CD4-positive, alpha-beta T cell treated with Interleukin-15 for 4 hours (primary cell): ENCODE measurements at regions not wholly inside any gene's neighbourhood (a gene's known extent, or its start where the extent isn't known, plus 50 kb on each side); places are given as distances from the start of the nearest gene placed in this dataset.
"Not testable (repeated sequence)": the region's sequence is repeated elsewhere in the genome, so short reads cannot be mapped to it uniquely, and the experiment has no call there.

Source experiments
- DNase-seq: peaks from one replicate; pipeline ENCODE4 v3.0.0-alpha.2; 2020; ENCODE audit warnings: low spot score

- DNase-seq = no peak
These were observed 410.1 kb downstream of the AGTPBP1 start for GRCh38 chr9:85331626-85332025.

DNA sequence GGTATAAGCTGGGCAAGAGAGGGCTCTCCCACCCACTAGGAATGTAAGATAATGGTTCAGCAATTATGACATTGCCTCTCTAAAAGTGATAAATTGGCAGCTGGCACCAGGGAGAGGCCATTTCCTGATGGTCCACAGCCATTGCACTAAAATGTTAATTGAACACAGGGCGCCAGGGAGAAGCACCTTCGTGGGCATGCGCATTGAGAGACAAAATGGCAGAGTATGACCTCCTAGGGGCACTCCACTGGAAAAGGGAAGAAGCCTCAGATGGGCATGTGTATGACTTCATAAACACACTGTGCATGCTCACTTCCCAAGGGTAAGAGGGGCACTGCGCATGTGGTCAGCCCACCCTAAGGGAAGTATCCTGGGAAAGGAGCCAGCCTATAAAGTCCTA is 419.2 kb downstream of the AGTPBP1 start:
- DNase-seq = no peak

- DNase-seq = no peak
These were observed 420.2 kb downstream of the AGTPBP1 start for GRCh38 chr9:85321561-85321960.

- no peak for DNase-seq
These were observed 421.7 kb downstream of the AGTPBP1 start for GRCh38 chr9:85319936-85320656.

DNA sequence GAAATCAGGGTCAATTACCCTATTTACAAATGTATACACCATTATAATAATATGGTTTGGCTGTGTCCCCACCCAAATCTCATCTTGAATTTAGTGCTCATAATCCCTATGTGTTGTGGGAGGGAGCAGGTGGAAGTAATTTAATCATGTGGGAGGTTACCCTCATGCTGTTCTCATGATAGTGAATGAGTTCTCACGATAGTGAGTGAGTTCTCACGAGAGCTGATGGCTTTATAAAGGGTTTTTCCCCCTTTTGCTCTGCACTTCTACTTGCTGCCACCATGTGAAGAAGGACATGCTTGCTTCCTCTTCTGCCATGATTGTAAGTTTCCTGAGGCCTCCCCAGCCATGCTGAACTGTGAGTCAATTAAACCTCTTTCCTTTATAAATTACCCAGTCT is 426.2 kb downstream of the AGTPBP1 start:
- not testable (repeated sequence) for DNase-seq

- DNase-seq = no peak
These were observed 431.2 kb downstream of the AGTPBP1 start for GRCh38 chr9:85310573-85310972.

GRCh38 chr9:85303757-85304134 is 438.0 kb downstream of the AGTPBP1 start:
- no peak for DNase-seq

DNA sequence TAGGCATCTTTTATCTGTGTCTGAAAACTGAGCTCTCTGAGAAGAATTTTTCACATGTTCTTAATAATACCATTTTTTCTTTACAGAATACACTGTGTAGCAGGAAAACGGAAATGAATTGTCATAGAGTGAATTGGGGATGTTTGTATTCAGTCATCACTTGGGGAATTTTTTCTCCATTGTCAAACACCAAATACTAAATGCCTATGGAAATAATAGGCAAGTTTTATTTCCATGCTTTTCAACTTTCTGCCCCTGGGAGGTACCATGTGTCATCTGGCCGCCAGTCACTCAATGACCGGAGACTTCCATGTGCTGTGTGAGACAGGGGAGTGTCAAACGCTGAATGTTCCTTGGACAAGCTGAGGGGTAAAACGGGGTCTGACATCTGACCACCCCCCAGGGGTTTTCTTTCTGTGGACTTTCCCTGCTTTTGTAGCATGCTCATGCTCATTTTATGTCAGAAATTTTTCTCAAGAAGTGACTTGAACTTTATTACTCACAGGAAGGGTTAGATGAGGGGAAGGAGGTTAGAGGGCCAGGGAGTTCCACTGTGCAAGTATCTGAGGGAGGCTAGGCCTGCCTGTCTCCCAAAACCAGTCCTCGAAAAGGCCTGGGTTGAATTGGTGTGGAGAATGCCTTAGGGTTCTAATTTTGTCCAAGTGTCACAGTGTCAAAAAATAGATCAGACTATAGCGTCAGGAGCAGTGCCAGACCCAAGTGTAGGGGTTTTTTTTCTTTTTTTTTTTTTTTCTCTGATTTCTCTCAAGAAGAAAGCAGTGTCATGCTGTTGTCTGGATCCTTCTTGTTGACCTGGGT is 438.6 kb downstream of the AGTPBP1 start:
- DNase-seq = no peak

DNA sequence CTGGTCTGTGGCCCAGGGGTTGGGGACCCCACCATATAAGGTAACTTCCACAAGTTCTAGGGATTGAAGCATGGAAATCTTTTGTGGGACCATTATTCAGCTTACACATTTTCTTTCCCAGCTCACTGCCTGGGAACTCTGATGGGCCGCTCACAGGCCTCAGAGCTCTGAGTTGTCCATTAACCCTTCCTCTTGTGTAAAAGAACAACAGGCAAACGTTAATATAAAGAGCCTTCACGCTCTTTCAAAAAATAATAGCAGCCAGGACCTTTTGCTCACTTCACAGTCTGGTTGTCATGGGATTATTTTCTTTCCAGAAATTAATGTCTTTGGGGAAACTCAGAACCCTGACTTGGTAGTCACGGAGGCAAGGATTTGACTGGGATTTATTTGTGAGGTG is 443.3 kb downstream of the AGTPBP1 start:
- no peak for DNase-seq

DNA sequence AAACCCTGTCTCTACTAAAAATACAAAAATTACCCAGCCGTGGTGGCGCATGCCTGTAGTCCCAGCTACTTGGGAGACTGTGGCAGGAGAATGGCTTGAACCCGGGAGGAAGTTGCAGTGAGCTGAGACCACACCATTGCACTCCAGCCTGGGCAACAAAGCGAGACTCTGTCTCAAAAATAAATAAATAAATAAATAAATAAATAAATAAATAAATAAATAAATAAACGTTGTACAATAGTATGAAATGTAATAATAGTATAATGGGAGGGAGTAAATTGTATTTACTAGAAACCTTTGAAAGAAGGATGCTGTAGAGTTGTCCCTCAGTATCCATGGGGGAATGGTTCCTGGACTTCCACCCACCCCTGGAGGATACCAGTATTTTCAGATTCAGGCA is 446.5 kb downstream of the AGTPBP1 start:
- DNase-seq = not testable (repeated sequence)

- DNase-seq = no peak
These were observed 449.5 kb downstream of the AGTPBP1 start for GRCh38 chr9:85292261-85292660.

DNA sequence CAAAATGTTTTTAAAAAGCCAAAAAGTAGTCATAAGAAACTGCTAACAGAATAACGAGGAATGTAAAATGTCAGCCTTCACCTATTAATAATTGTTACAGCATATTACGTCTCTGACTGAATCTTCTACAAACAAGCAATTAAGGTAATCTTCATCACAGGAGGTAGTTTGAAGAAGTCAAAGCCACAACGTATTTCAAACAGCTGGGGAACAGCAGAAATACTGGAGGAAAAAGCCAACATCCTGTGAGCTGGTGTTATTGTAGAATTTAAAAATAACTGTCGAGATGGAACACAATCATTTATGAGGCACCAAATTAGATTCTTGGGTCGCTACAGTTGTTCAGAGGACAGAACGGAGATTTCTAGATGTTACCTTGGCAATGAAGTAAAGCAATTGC is 450.5 kb downstream of the AGTPBP1 start:
- no peak for DNase-seq

DNA sequence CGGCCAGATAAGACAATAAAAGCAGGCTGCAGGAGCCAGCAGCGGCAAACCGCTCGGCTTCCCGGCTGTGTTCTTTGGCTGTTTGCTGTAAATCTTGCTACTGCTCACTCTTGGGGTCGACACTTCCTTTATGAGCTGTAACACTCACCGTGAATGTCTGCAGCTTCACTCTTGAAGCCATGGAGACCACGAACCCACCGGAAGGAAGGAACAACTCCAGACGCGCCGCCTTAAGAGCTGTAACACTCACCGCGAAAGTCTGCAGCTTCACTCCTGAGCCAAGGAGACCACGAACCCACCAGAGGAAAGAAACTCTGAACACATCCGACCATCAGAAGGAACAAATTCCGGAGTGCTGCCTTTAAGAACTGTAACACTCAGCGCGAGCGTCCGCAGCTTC is 451.7 kb downstream of the AGTPBP1 start:
- no peak for DNase-seq

GRCh38 chr9:85289142-85289541 is 452.6 kb downstream of the AGTPBP1 start:
- no peak for DNase-seq

DNA sequence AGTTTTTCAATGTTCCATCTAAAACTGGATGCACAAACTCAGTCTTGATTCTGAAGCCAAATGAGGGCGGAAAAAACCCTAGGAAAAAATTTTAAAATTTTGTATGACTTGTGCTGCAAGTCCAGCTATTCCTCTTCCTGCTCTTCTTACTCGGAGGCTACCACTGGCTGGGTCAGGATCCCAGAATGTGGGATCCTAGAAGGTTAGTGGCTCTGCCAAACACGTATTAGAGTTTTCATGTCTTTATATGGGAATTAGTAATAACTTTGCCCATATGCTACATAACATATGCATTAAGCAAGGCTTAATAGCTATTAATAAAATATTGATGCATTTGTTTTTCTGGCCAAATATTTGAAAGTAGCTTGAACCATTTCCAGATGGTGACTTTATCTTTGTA is 458.3 kb downstream of the AGTPBP1 start:
- DNase-seq = no peak

DNA sequence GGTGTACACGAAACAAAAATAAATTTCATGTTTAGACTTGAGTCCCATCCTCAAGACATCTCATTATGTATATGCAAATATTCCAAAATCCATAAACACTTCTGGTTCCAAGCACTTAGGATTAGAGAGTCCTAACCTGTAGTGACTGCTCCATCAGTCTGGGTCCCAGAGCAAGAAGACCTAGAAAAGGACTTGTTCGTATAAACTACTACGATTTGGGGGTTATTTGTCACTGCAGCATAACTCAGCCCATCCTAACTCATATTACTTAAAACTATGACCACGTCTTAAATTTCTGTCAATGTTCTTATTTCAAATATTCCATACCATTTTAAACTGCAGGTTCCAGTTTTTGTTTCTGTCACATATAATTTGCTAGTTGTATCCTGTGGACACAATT is 463.0 kb downstream of the AGTPBP1 start:
- no peak for DNase-seq

- DNase-seq = no peak
These were observed 465.0 kb downstream of the AGTPBP1 start for GRCh38 chr9:85276741-85277140.

DNA sequence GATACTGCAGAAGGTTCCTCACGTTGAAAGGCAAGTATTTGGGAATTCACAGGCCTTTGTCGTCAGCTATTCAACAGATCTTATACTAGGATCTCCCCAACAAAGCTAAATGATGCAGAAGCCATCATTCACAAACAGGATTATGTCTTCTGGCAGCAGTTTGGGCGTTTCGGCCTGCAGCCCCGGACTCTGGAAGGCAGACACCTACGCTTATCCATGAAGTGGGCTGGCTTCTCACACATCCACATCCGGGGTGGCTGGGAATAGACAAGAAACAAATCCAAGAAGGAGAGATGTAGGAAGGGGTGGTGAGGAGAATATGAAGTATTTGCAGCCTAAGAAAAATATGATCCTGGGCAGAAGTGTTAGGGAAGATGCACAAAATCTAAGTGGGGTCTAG is 471.9 kb downstream of the AGTPBP1 start:
- no peak for DNase-seq

GRCh38 chr9:85268131-85268530 is 473.6 kb downstream of the AGTPBP1 start:
- no peak for DNase-seq

- DNase-seq = no peak
These were observed 477.1 kb downstream of the AGTPBP1 start for GRCh38 chr9:85264695-85265094.

GRCh38 chr9:85263288-85263687 is 478.5 kb downstream of the AGTPBP1 start:
- no peak for DNase-seq

- no peak for DNase-seq
These were observed 479.4 kb downstream of the AGTPBP1 start for GRCh38 chr9:85262333-85262732.

DNA sequence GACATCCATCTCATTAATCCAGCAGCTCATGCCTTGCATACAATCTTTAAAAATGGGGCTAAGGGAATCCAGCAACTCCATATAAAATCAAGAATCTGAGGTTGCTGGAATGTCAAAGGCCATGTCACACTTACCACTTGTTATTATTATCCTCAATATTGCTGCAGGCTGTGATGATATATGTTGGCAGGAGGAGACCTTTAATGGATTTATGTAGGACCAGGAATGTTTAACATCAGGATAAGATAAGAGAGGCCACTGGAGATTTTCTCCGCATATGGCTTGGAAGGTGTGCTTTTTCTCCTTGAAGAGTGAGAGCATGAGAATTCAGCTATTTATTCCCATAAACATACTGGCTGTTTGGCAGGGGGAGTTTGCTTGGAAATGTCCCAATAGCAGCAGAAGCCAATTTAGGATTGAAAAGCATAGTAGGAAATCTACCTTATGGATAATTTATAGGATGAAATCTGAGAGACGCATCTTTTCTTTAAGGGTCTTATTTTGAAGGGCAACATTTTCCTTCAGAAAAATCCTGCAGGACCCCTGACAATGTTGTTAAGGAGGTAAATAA is 481.4 kb downstream of the AGTPBP1 start:
- DNase-seq = no peak
